NT2/D1 (cell line): ENCODE measurements at regions not wholly inside any gene's neighbourhood (a gene's known extent, or its start where the extent isn't known, plus 50 kb on each side); places are given as distances from the start of the nearest gene placed in this dataset.

Source experiments
- SUZ12 ChIP-seq: IDR thresholded peaks from 2 replicates; pipeline ENCODE4 v1.6.1; 2011; ENCODE audit not compliant: insufficient read length, insufficient read depth; ENCODE audit errors: extremely low read depth
- YY1 ChIP-seq: IDR thresholded peaks from 2 replicates; pipeline ENCODE4 v1.6.1; 2011; ENCODE audit not compliant: insufficient read length, insufficient read depth
- ZNF274 ChIP-seq: IDR thresholded peaks from 2 replicates; pipeline ENCODE4 v1.6.1; 2011; ENCODE audit warnings: mild to moderate bottlenecking, low read depth, low read length

DNA sequence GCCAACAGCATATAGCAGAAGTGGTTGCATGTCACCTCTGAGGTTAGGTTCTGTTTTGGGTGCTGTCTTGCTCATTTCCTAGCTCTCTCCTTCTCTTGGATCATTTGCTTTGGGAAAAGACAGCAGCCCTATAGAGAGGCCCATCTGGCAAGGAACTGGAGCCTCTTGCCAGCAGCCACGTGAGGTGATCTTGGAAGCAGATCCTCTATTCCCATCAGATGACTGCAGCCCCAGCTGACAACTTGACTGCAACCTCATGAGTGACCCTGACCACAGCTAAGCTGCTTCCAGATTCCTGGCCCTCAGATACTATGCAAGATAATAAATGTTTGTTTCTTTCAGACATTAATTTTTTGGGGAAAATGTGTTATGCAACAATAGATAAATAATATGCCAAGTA is 213.3 kb upstream of the HS3ST4 start:
- TF ChIP-seq YY1 (no peak), ZNF274 (no peak), SUZ12 (no peak)
